H1 (cell line): ENCODE measurements at regions not wholly inside any gene's neighbourhood (a gene's known extent, or its start where the extent isn't known, plus 50 kb on each side); places are given as distances from the start of the nearest gene placed in this dataset.

ENCODE experiments used
- CTCF ChIA-PET: fragments of 300-600 bp; sonication (Branson Sonifier 250); formaldehyde crosslinking; loops from one replicate; lab custom pipeline; 2021; ENCODE audit not compliant: partially characterized antibody; lab: Charles Lee
- POLR2A ChIA-PET: fragments of 300-600 bp; sonication (Branson Sonifier 250); formaldehyde crosslinking; loops from one replicate; lab custom pipeline; 2021; ENCODE audit warnings: inconsistent platforms; ENCODE audit not compliant: partially characterized antibody; lab: Charles Lee
- DNase-seq, 2 experiments: peaks; one replicate each; pipeline versions ENCODE4 v3.0.0 to v3.0.0-alpha.2; 2010 to 2022; ENCODE audit warnings: low spot score in 2 of 2, low read depth in 1 of 2, mixed read lengths in 1 of 2
- FAIRE-seq: peaks from 2 replicates; lab custom pipeline; 2011; peaks lifted over from hg19 to GRCh38; lab: Jason Lieb, UNC
- H2AFZ ChIP-seq: 2 replicates; pipeline ENCODE4 v1.8.1; 2012; ENCODE audit warnings: low read length, inconsistent platforms
- H2AK5ac ChIP-seq: 2 replicates; pipeline ENCODE4 v1.6.1; 2013; ENCODE audit warnings: low read depth, low read length
- H2BK120ac ChIP-seq: replicated peaks from 2 replicates; pipeline ENCODE3; 2013; ENCODE audit warnings: low read depth, low read length, inconsistent platforms
- H2BK12ac ChIP-seq: 2 replicates; pipeline ENCODE4 v1.6.1; 2013; ENCODE audit warnings: low read depth, low read length
- H2BK15ac ChIP-seq: 2 replicates; pipeline ENCODE4 v1.6.1; 2013; ENCODE audit warnings: low read length
- H2BK20ac ChIP-seq: 2 replicates; pipeline ENCODE4 v1.6.1; 2013; ENCODE audit warnings: low read length
- H2BK5ac ChIP-seq: 2 replicates; pipeline ENCODE4 v1.6.1; 2013; ENCODE audit warnings: low read depth, low read length
- H3K14ac ChIP-seq: 2 replicates; pipeline ENCODE4 v1.6.1; 2013; ENCODE audit warnings: inconsistent platforms; ENCODE audit not compliant: insufficient read length
- H3K18ac ChIP-seq: 2 replicates; pipeline ENCODE4 v1.6.1; 2013; ENCODE audit warnings: low read length; ENCODE audit errors: extremely low read depth
- H3K23ac ChIP-seq: 2 replicates; pipeline ENCODE4 v1.6.1; 2013; ENCODE audit warnings: inconsistent platforms; ENCODE audit not compliant: insufficient read length
- H3K23me2 ChIP-seq: 2 replicates; pipeline ENCODE4 v1.6.1; 2013; ENCODE audit warnings: low read depth, low read length
- H3K27ac ChIP-seq: 2 replicates; pipeline ENCODE4 v1.6.1; 2011; ENCODE audit warnings: low read depth, low read length, inconsistent platforms
- H3K27me3 ChIP-seq, 4 experiments: replicated peaks in 1 of 4; 1 replicate in 1 of 4; 2 replicates in 3 of 4; pipeline versions ENCODE4 v1.6.1 to v1.8.1; 2011 to 2013; ENCODE audit warnings: low read length in 3 of 4, mild to moderate bottlenecking in 3 of 4, inconsistent platforms in 2 of 4, mixed read lengths in 2 of 4, moderate library complexity in 1 of 4; ENCODE audit not compliant: control insufficient read depth in 3 of 4, insufficient read depth in 3 of 4; ENCODE audit errors: extremely low read depth in 1 of 4
- H3K36me3 ChIP-seq, 4 experiments: 2 replicates each; pipeline versions ENCODE4 v1.6.1 to v1.8.1; 2011 to 2013; ENCODE audit warnings: mild to moderate bottlenecking in 4 of 4, low read length in 3 of 4, moderate library complexity in 2 of 4, control low read depth in 1 of 4, inconsistent platforms in 1 of 4; ENCODE audit not compliant: insufficient read depth in 4 of 4, control insufficient read depth in 2 of 4
- H3K4ac ChIP-seq: replicated peaks from 2 replicates; pipeline ENCODE3; 2013; ENCODE audit warnings: low read length, low read depth, mixed read lengths, inconsistent platforms; ENCODE audit not compliant: insufficient read length
- H3K4me1 ChIP-seq, 4 experiments: replicated peaks in 1 of 4; 1 replicate in 1 of 4; 2 replicates in 3 of 4; pipeline versions ENCODE4 v1.6.1 to v1.8.1; 2011 to 2013; ENCODE audit warnings: low read length in 3 of 4, inconsistent platforms in 2 of 4, mixed read lengths in 1 of 4; ENCODE audit not compliant: insufficient read depth in 4 of 4, control insufficient read depth in 3 of 4
- H3K4me2 ChIP-seq, 2 experiments: 2 replicates each; pipeline versions ENCODE4 v1.6.1 to v1.8.1; 2011 to 2013; ENCODE audit warnings: low read depth in 2 of 2, low read length in 2 of 2, control low read depth in 1 of 2, inconsistent platforms in 1 of 2, mild to moderate bottlenecking in 1 of 2; ENCODE audit not compliant: insufficient read depth in 1 of 2
- H3K4me3 ChIP-seq, 4 experiments: fragments of 200-600, 300-600 bp in 1 of 4; sonication (generic), shearing (Covaris generic), sonication (Bioruptor Twin) in 1 of 4; 2 replicates each; pipeline versions ENCODE4 v1.5.1 to v1.8.1; 2011 to 2016; ENCODE audit warnings: low read length in 4 of 4, low read depth in 3 of 4, control low read depth in 2 of 4, inconsistent platforms in 2 of 4, mild to moderate bottlenecking in 2 of 4, mixed read lengths in 1 of 4, moderate library complexity in 1 of 4; ENCODE audit not compliant: insufficient read depth in 2 of 4; ENCODE audit errors: extremely low read depth in 1 of 4
- H3K56ac ChIP-seq: replicated peaks from 2 replicates; pipeline ENCODE3; 2013; ENCODE audit warnings: low read depth, mild to moderate bottlenecking, mixed read lengths, low read length, inconsistent platforms; ENCODE audit not compliant: insufficient read length
- H3K79me1 ChIP-seq: 2 replicates; pipeline ENCODE4 v1.6.1; 2013; ENCODE audit warnings: low read depth, low read length, control low read depth
- H3K79me2 ChIP-seq, 2 experiments: 2 replicates each; pipeline versions ENCODE4 v1.6.1 to v1.8.1; 2012 to 2013; ENCODE audit warnings: low read length in 2 of 2, mild to moderate bottlenecking in 2 of 2, inconsistent platforms in 1 of 2; ENCODE audit not compliant: insufficient read depth in 2 of 2, control insufficient read depth in 1 of 2
- H3K9ac ChIP-seq, 4 experiments: replicated peaks in 1 of 4; 1 replicate in 1 of 4; 2 replicates in 3 of 4; pipeline versions ENCODE4 v1.6.1 to v1.8.1; 2011 to 2013; ENCODE audit warnings: low read depth in 3 of 4, low read length in 3 of 4, control low read depth in 2 of 4, mild to moderate bottlenecking in 2 of 4, moderate library complexity in 2 of 4, inconsistent platforms in 1 of 4; ENCODE audit errors: extremely low read depth in 1 of 4
- H3K9me3 ChIP-seq, 2 experiments: 2 replicates each; pipeline versions ENCODE4 v1.6.1 to v1.8.1; 2012 to 2013; ENCODE audit warnings: mild to moderate bottlenecking in 2 of 2, moderate library complexity in 2 of 2, control low read depth in 1 of 2, inconsistent platforms in 1 of 2, low read depth in 1 of 2, low read length in 1 of 2, mixed read lengths in 1 of 2; ENCODE audit not compliant: insufficient read depth in 2 of 2
- H4K20me1 ChIP-seq, 2 experiments: replicated peaks in 1 of 2; 2 replicates each; pipeline versions ENCODE3 to v1.8.1; 2011 to 2013; ENCODE audit warnings: inconsistent platforms in 2 of 2, low read length in 2 of 2, mild to moderate bottlenecking in 1 of 2; ENCODE audit not compliant: insufficient read depth in 2 of 2, control insufficient read depth in 1 of 2
- H4K5ac ChIP-seq: 2 replicates; pipeline ENCODE4 v1.6.1; 2013; ENCODE audit warnings: low read length, low read depth, mixed read lengths, inconsistent platforms; ENCODE audit not compliant: insufficient read length
- H4K8ac ChIP-seq: 2 replicates; pipeline ENCODE4 v1.8.0; 2013; ENCODE audit warnings: mild to moderate bottlenecking, moderate library complexity, low read length, inconsistent platforms; ENCODE audit not compliant: insufficient read depth; ENCODE audit errors: extremely low read depth
- H4K91ac ChIP-seq: replicated peaks from 2 replicates; pipeline ENCODE3; 2013; ENCODE audit warnings: low read length, mixed read lengths, inconsistent platforms; ENCODE audit not compliant: insufficient read length
- PHF8 ChIP-seq: fragments of 200-600 bp; sonication (generic); conservative IDR thresholded peaks from 2 replicates; pipeline ENCODE4 v1.7.1; 2012; ENCODE audit warnings: low read depth, mild to moderate bottlenecking, inconsistent platforms, low read length, moderate library complexity
- SAP30 ChIP-seq: fragments of 300-600 bp; sonication (generic); IDR thresholded peaks from 2 replicates; pipeline ENCODE4 v1.7.1; 2012; ENCODE audit warnings: low read length, moderate library complexity, mild to moderate bottlenecking, inconsistent platforms; ENCODE audit not compliant: insufficient read depth, insufficient replicate concordance
- SUZ12 ChIP-seq: fragments of 200-600 bp; sonication (generic); IDR thresholded peaks from 2 replicates; pipeline ENCODE4 v1.6.1; 2012; ENCODE audit warnings: mild to moderate bottlenecking, inconsistent platforms, low read length, moderate library complexity, mixed read lengths
- TBP ChIP-seq: IDR thresholded peaks from 2 replicates; pipeline ENCODE4 v1.6.1; 2011; ENCODE audit warnings: low read depth, low read length, improper control_type of control experiment
- WGBS, 2 experiments: shearing (Covaris generic) in 1 of 2; methylation state at CpG; one replicate each; pipeline versions ENCODE4 v1.1.6 to v1.1.7; 2013 to 2015; ENCODE audit warnings: low lambda C conversion rate in 2 of 2, mixed read lengths in 2 of 2, inconsistent platforms in 1 of 2, low coverage in 1 of 2, missing lambda C conversion rate in 1 of 2; ENCODE audit not compliant: insufficient replicate concordance in 2 of 2, insufficient coverage in 1 of 2, insufficient read length in 1 of 2; ENCODE audit errors: extremely low coverage in 1 of 2, missing lambda C conversion rate in 1 of 2; 5-methylcytosine and 5-hydroxymethylcytosine counted together

DNA sequence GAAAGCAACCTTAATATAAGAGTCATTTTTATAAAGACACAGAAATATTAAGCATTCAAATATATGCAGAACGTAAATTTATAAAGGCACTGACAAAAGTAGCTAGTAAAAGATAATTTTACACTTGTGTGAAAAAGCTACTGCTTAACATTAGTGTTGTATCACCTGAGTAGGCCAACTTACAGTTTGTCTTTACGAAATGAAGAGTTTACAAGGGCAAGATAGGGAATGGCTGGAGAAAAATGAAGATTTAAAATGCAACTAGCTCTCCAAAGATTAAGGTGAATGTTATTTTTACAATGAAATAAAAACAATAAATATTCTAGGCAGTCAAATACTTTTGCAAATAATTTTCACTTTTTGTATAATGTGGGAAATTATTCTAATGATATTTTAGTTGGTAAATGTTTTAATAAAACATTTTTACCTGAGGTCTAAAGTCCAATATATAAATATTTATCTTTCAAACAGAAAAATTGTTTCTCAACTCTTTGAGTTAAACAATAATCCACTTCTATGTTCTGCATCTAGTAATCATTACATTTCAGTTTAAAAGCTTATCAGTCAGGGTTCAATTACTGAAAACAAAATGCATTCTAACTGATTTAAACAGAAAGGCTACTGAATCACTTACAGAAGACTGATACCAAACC, 382.6 kb downstream of the IPMK start:
- H3K9ac ChIP-seq = no peak overlapping the region
- CTCF ChIA-PET = no interaction called here
- H3K4ac ChIP-seq = no peak overlapping the region
- H3K4me2 ChIP-seq = no peak overlapping the region
- no peaks in the 10 kb centered on the region for H3K27me3 ChIP-seq
- no peaks in the 10 kb centered on the region for H3K79me2 ChIP-seq
- H4K8ac ChIP-seq = no peak overlapping the region
- H2BK120ac ChIP-seq = no peak overlapping the region
- no peaks in the 10 kb centered on the region for H4K20me1 ChIP-seq
- no peaks in the 10 kb centered on the region for H3K4me1 ChIP-seq
- H2BK15ac ChIP-seq = no peak overlapping the region
- H3K23ac ChIP-seq = no peak overlapping the region
- no peak overlapping the region for H2AK5ac ChIP-seq
- no peak overlapping the region for H4K5ac ChIP-seq
- DNase-seq (no peak), FAIRE-seq (no peak)
- no peak overlapping the region for H2BK12ac ChIP-seq
- H3K18ac ChIP-seq = no peak overlapping the region
- WGBS, 2 experiments = 86% methylated on average over 2 of the region's 2 CpGs; no CpG with 5 or more reads in 1 of the 2 experiments
- no peaks in the 10 kb centered on the region for H3K9me3 ChIP-seq
- H2AFZ ChIP-seq = no peak overlapping the region
- POLR2A ChIA-PET = no interaction called here
- H3K56ac ChIP-seq = no peak overlapping the region
- H3K27ac ChIP-seq = no peak overlapping the region
- H4K91ac ChIP-seq = no peak overlapping the region
- H2BK5ac ChIP-seq = no peak overlapping the region
- H3K4me3 ChIP-seq = no peak overlapping the region
- H3K23me2 ChIP-seq = no peaks in the 10 kb centered on the region
- H3K14ac ChIP-seq = no peak overlapping the region
- no peaks in the 10 kb centered on the region for H3K36me3 ChIP-seq
- H2BK20ac ChIP-seq = no peak overlapping the region
- H3K79me1 ChIP-seq = no peaks in the 10 kb centered on the region
- no peak for TF ChIP-seq TBP
- no peak for TF ChIP-seq PHF8
- TF ChIP-seq SUZ12 = no peak
- TF ChIP-seq SAP30 = no peak
